ENCODE measurements at regions not wholly inside any gene's neighbourhood (a gene's known extent, or its start where the extent isn't known, plus 50 kb on each side); places are given as distances from the start of the nearest gene placed in this dataset.

GRCh38 chr4:36786519-36786918, 458.0 kb upstream of the NWD2 start:
- DNase-seq: no peak
- TF ChIP-seq POLR2A (IDR thresholded peaks at IDR 0.05; ENCODE audit: low read length) (no peak), GATA1 (IDR thresholded peaks at IDR 0.05; ENCODE audit: low read depth, low read length) (no peak)

- DNase-seq: no peak
- TF ChIP-seq POLR2A (IDR thresholded peaks at IDR 0.05; ENCODE audit: low read length) (no peak), GATA1 (IDR thresholded peaks at IDR 0.05; ENCODE audit: low read depth, low read length) (no peak)
Measured at GRCh38 chr4:36794716-36795115, 449.8 kb upstream of the NWD2 start.

GRCh38 chr4:36812149-36812548, 432.4 kb upstream of the NWD2 start:
- no peak for DNase-seq

GRCh38 chr4:36815536-36815935, 429.0 kb upstream of the NWD2 start:
- DNase-seq: no peak
- no peak for TF ChIP-seq GATA1 (IDR thresholded peaks at IDR 0.05; ENCODE audit: low read depth, low read length)
- TF ChIP-seq POLR2A (IDR thresholded peaks at IDR 0.05; ENCODE audit: low read length): no peak

More at GRCh38 chr4:36812149-36812548, 432.4 kb upstream of the NWD2 start:
- TF ChIP-seq POLR2A (IDR thresholded peaks at IDR 0.05; ENCODE audit: low read length) (no peak), GATA1 (IDR thresholded peaks at IDR 0.05; ENCODE audit: low read depth, low read length) (no peak)

GRCh38 chr4:36823199-36823967, 421.2 kb upstream of the NWD2 start:
- no peak for TF ChIP-seq POLR2A (IDR thresholded peaks at IDR 0.05; ENCODE audit: low read length)
- TF ChIP-seq GATA1 (IDR thresholded peaks at IDR 0.05; ENCODE audit: low read depth, low read length): no peak
- no peak for DNase-seq

- no peak for TF ChIP-seq POLR2A (IDR thresholded peaks at IDR 0.05; ENCODE audit: low read length)
- no peak for TF ChIP-seq GATA1 (IDR thresholded peaks at IDR 0.05; ENCODE audit: low read depth, low read length)
- DNase-seq: no peak
Measured at GRCh38 chr4:36824682-36825081, 419.9 kb upstream of the NWD2 start.

GRCh38 chr4:36835246-36835645, 409.3 kb upstream of the NWD2 start:
- DNase-seq: no peak
- TF ChIP-seq POLR2A (IDR thresholded peaks at IDR 0.05; ENCODE audit: low read length): no peak
- TF ChIP-seq GATA1 (IDR thresholded peaks at IDR 0.05; ENCODE audit: low read depth, low read length): no peak

- DNase-seq: no peak
- TF ChIP-seq GATA1 (IDR thresholded peaks at IDR 0.05; ENCODE audit: low read depth, low read length): no peak
Measured at GRCh38 chr4:36841583-36842326, 402.8 kb upstream of the NWD2 start.

- no peak for DNase-seq
- TF ChIP-seq GATA1 (IDR thresholded peaks at IDR 0.05; ENCODE audit: low read depth, low read length) (no peak), POLR2A (IDR thresholded peaks at IDR 0.05; ENCODE audit: low read length) (no peak)
Measured at GRCh38 chr4:36844448-36844847, 400.1 kb upstream of the NWD2 start.

- no peak for DNase-seq
- TF ChIP-seq GATA1 (IDR thresholded peaks at IDR 0.05; ENCODE audit: low read depth, low read length): no peak
- TF ChIP-seq POLR2A (IDR thresholded peaks at IDR 0.05; ENCODE audit: low read length): no peak
Measured at GRCh38 chr4:36852856-36853255, 391.7 kb upstream of the NWD2 start.

GRCh38 chr4:36854554-36854953, 390.0 kb upstream of the NWD2 start:
- no peak for DNase-seq
- TF ChIP-seq POLR2A (IDR thresholded peaks at IDR 0.05; ENCODE audit: low read length) (no peak), GATA1 (IDR thresholded peaks at IDR 0.05; ENCODE audit: low read depth, low read length) (no peak)

- no peak for DNase-seq
Measured at GRCh38 chr4:36863601-36864000, 380.9 kb upstream of the NWD2 start.

GRCh38 chr4:36870121-36870520, 374.4 kb upstream of the NWD2 start:
- DNase-seq: no peak
- no peak for TF ChIP-seq POLR2A (IDR thresholded peaks at IDR 0.05; ENCODE audit: low read length)
- no peak for TF ChIP-seq GATA1 (IDR thresholded peaks at IDR 0.05; ENCODE audit: low read depth, low read length)

More at GRCh38 chr4:36863601-36864000, 380.9 kb upstream of the NWD2 start:
- TF ChIP-seq POLR2A (IDR thresholded peaks at IDR 0.05; ENCODE audit: low read length) (no peak), GATA1 (IDR thresholded peaks at IDR 0.05; ENCODE audit: low read depth, low read length) (no peak)

- DNase-seq: no peak
- TF ChIP-seq GATA1 (IDR thresholded peaks at IDR 0.05; ENCODE audit: low read depth, low read length) (no peak), POLR2A (IDR thresholded peaks at IDR 0.05; ENCODE audit: low read length) (no peak)
Measured at GRCh38 chr4:36872679-36873078, 371.9 kb upstream of the NWD2 start.

- no peak for DNase-seq
- TF ChIP-seq GATA1 (IDR thresholded peaks at IDR 0.05; ENCODE audit: low read depth, low read length): no peak
- no peak for TF ChIP-seq POLR2A (IDR thresholded peaks at IDR 0.05; ENCODE audit: low read length)
Measured at GRCh38 chr4:36884151-36884550, 360.4 kb upstream of the NWD2 start.
